GM19455 (cell line): ENCODE measurements at regions not wholly inside any gene's neighbourhood (a gene's known extent, or its start where the extent isn't known, plus 50 kb on each side); places are given as distances from the start of the nearest gene placed in this dataset.

Experiments
- ATAC-seq: cut with Tn5 transposase; IDR thresholded peaks from one replicate; pipeline ENCODE4 v1.9.1; 2021; ENCODE audit not compliant: unreplicated experiment

DNA sequence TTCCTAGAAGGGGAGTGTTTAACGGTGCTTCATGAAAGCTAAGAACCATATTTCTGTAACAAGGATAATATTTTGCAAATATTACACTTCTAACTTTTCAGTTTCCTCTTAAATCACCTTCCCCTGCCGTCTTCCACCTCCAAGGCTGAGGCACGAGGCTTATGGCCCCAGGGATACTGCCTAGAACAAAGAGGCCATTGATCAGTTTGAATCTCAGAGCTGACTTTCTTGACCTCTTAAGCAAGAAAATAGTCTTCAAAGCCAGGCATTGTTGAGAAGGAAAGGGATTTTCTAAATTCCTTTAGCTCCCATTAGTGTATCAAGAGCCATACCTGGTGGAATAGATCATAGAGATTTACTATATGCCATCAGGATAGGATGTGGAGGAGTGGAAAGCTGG, 566.2 kb downstream of the BNC2 start:
- ATAC-seq, result no peak

- ATAC-seq, result no peak
Observed at GRCh38 chr9:16306586-16306985, 563.9 kb downstream of the BNC2 start.

GRCh38 chr9:16307626-16308195, 562.8 kb downstream of the BNC2 start:
- ATAC-seq, result no peak

- ATAC-seq, result no peak
Observed at GRCh38 chr9:16308645-16309044, 561.8 kb downstream of the BNC2 start.

GRCh38 chr9:16309082-16309468, 561.4 kb downstream of the BNC2 start:
- no peak for ATAC-seq

DNA sequence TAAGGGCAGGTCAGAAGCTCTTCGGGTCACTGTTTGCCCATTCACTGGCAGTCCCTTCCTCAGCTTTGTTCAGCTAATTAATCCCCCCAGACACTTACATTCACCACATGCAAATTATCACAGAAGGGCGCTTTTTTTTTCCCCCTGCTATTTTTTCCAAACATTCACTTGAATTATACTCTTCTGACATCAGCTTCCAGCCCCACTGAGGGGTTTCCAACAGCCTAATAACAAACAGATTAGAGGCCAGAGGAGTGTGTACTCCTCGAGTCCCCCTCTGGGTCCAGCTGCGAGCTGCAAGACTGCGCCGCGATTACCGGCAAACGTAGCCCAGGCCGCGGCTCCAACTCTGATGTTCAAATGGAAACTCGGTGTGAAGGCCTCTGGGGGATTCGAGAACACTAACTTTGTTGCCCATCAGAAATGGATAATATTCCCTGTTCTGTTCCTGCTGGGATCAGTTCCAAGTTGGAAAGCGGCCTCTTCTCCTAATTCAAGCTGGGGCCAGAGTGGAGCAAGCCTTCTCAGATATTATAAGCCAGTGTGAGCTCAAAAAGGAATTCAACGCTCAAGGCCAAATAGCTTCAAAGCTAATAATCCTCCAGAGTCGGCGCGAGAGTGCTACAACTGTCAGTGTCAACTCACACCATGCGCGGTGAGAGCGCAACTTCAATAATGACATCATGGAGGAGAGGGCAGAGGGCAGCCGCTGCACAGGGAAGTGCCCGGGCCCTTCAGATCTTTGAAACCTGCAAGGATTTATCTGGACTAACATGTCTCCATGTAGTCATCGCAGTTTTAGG, 560.8 kb downstream of the BNC2 start:
- ATAC-seq, result no peak

DNA sequence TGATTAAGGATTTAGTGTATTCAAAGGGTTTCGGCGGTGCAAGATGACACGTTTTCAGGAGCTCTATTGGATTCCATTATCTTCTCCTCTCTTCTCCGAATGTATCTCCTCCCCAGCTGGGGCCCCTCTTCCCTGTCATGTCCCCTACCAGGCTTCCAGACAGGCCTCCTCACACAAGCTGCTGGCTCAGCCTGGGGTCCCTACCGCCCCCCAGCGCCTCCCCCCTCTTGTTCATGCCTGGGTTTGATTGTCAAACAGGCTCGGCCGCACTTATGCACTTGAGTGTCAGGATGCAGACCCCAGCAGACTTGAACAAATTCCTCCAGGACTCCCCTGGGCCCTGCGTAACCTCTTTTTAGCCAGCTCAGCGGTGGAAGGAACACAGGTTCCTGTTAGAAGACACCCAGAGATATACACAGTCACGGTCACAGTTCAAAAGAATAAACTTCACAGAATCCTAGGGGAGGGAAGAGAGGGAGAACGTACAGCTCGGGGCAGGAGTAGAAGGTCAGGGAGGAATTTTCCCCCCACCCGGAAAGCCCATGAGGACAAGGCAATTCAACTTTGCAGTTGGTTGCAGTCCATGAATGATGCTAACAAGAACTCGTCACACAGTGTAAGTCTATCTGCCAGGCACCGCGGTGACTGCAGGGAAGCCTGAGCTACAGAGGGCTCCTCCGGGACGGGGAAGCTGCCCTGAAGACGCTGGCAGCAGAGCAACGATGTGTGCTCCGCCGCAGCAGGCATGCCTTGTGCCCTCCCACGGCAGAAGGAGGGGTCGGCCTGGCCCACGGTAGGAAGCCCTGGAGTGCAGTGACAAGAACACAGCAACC, 560.0 kb downstream of the BNC2 start:
- ATAC-seq, result no peak

- ATAC-seq, result no peak
Observed at GRCh38 chr9:16312116-16312515, 558.4 kb downstream of the BNC2 start.

- ATAC-seq, result no peak
Observed at GRCh38 chr9:16312962-16313546, 557.4 kb downstream of the BNC2 start.

DNA sequence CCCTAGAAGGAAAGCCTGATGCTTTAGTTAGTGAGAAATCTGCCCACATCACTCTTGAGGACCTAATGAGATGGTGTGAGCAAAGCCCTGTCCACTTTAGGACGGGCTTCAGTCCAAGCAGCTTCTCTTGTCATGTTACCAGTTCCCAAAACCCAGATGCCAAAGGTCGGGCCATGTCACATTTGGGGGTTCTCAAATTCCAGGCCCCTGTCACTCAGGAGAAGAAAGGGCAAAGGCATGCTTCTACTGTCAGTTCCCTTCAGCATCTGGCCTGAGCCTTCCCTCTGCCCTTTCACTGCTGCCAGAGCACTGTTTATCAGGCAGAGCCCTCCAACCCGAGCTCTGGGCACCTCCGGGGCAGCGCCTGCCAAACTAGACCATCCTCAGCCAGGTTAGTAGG, 556.0 kb downstream of the BNC2 start:
- no peak for ATAC-seq

DNA sequence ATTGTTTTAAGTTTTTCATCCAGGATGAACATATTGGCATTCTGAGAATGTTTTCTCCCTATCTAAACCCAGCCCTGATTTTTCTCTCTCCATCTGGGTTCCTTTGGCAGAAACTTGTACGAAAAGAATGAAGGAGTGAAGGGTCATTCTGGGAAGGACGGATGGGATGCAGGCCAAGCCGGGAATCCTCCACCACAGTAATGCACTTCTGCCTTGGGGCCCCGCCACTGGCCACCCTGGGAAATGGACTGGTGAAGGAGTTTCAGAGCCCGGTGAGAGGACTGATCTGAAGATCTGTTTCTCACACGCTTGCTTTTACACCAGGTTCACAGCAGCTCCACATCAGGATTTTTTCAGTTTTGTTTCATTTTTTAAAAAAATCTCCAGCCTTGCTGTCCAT, 554.8 kb downstream of the BNC2 start:
- ATAC-seq, result no peak

DNA sequence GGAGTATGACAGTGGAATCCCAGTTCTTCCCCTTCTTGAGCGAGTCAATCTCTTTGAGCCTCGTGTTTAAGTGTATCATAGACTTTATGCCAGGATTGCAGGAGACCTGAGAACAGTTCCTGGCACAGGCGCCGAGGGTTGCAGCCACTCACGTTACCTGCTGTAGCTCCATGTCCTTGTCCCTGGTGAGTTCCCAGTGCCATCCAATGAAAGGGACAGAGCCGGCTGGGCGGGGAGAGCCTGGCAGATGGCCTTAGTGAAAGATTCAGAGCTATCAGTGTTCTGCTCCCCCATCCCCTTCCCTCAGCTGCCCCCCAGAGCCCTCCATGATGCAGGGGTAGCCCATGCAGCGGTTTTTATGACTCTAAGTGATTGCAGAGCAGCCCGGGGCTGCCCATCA, 554.0 kb downstream of the BNC2 start:
- ATAC-seq, result no peak

DNA sequence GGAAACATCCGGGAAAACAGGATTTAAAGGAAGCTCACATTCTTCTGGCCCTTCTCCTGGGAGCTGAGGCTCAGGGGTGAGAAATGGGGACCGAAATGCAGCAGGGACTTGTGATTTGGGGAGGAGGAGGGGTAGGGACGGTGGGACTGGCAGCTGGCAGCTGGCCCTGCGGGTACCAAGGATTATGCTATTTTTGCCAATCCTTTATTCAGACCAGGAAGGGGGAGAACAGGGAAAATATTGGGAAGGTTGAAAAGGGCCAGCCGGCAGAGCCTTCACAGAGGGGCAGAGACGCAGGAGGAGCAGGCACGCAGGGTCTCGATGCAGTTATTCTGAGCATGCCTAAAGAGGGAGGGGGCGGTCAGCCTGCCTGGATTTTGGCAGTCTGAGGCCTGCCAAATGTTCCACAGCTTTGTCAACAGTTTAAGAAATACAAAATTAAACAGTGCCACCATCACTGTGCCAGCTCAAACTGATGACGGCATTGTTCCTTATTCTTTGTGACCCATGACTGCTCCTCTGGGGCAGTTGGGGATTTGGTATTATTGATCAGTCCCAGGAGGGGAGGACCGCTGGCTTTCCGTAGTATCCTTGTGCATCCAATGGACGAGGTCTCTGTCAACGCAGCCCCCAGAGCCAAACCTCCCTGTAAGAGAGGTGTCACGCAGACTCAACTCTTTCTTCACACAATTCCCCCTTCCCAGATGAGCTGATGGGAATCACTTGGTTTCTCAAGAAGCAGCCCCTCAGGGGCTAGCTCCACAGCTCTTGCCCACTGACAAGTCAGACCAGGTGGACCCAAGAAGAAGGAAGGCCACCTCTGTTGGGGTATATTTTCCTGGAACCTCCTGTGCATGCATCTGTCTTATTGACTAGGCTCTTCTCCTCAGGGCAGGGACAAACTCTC, 553.3 kb downstream of the BNC2 start:
- ATAC-seq, result no peak

- no peak for ATAC-seq
Observed at GRCh38 chr9:16318516-16319060, 551.9 kb downstream of the BNC2 start.

- ATAC-seq, result no peak
Observed at GRCh38 chr9:16319646-16320045, 550.8 kb downstream of the BNC2 start.

DNA sequence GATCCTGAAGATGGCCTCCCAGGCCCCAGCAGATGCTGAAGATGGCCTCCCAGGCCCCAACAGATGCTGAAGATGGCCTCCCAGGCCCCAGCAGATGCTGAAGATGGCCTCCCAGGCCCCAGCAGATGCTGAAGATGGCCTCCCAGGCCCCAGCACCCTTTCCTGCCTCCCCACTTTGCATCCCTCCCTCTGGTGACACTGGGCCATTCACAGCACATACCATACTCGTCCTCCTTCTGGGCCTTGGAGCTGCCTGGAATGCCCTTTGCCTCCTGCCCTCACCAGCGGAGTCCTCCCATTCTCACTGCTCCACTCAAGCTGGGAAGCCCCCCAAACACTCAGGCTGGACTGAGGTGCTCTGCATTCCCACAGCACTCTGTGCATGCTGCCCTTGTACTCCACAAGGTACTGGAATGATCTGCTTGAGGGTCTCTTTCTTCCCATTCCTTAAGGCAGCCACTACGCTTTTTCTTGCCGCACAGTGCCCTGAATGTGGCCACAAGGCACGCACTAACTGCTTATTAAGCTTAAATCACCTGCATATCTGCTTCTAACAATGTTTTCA, 550.0 kb downstream of the BNC2 start:
- no peak for ATAC-seq

DNA sequence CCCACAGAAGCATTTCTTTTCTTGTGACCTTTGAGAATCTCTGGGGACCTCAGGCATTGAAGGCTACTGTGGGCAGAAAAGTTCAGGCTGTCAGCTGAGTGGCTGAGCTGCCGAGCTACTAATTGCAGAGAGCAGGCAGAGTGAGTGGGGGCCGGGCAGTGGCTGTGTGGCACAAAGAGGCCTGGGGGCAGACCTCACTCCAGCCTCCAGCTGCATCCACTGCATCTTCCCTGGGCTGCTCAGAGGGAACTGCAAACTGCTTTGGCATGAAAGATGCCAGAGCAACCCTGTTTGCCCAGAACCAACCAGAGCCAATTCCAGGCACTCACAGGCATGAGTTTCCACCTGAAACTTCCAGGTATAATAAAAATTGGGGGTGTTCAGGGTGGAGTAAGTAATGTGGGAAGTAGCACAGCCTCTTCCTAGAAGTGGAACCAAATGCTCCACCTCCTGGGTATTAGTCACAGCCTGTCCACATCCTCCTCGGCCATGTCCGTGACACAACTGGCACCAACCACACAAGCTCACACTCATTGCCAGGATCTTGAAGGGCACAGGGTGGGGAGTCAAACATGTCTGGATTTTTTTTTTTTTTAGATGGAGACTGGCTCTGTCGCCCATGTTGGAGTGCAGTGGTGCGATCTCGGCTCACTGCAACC, 548.9 kb downstream of the BNC2 start:
- ATAC-seq, result no peak

GRCh38 chr9:16322849-16323248, 547.6 kb downstream of the BNC2 start:
- ATAC-seq, result no peak

DNA sequence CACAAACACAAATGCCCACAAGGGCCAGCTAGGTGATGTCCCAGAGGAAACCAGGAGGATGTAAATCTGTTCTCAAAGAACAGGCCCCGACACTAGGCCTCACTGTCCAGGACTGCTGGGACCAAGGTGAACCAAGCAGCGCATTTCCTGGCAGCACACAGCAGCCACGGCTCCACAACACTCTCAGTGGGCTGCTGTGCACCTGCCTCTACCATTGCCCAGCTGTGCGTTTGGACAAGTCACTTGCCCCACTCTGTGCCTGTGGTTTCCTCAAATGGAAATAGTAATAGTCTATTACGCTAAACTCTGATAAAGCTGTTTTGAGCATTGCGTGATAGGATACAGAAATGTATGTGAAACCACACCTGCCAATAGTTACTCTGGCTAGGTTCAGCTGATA, 544.5 kb downstream of the BNC2 start:
- no peak for ATAC-seq
